ENCODE measurements at regions not wholly inside any gene's neighbourhood (a gene's known extent, or its start where the extent isn't known, plus 50 kb on each side); places are given as distances from the start of the nearest gene placed in this dataset.

DNA sequence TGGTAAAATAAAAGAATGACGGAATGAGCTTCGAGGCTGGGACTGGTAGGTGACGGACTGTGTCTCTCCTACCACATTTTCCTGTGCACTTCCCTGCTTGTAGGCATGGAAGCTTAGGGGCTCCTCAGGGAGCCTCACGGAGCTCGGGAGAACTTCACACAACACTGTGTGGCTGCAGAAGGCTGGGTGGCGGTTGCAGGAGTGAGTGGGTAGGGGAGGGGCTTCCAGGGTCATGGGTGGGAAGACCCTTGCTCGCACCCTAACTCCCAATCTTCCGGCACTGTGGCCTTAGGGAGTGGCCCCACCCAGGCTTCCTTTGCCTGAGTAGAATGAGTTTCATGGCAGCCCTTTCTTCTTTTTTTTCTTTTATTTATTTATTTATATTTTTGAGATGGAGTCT is 128.6 kb downstream of the INHBB start:
- no peak for DNase-seq (ENCODE audit: low read depth, low spot score)

DNA sequence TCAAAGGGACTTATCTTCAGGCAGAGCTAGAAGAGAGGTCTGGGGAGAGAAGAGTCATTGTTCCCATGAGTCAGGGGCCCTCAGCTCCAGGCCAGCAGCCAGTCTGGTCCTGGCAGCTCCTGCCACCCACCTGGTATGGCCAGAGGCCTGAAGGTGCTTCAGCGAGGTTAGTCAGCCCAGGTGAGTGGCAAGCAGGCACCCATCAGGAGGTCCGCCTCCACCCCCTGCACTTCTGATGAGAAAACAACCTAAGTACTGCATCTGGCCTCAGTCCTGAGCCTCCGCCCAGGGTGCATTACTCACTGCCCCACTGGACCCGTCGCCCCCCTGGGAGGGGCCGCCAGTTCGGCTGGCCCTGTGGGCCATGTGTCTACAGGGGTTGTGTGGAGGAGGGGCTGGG is 130.2 kb downstream of the INHBB start:
- DNase-seq (ENCODE audit: low read depth, low spot score) = no peak

DNA sequence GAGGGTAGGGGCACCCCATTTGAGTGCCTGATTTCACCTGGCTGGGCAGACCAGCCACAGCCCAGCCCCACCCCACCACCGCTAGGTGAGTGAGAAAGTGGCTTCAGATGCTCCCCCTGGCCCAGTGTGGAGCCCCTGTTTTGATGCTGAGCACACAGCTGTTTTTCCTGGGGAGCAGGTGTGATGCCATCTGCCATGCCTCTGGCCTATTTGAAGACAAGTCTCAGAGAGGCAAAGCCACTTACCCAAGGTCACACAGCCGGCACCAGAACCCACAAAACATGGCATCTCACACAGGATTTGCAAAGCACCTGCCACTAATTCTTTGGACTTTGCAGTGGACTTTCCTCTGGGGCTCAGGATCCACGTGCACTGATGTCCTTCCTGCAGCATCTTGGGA is 131.3 kb downstream of the INHBB start:
- DNase-seq (ENCODE audit: low read depth, low spot score) = no peak

- DNase-seq (ENCODE audit: low read depth, low spot score) = no peak
These were observed 132.0 kb downstream of the INHBB start for GRCh38 chr2:120477831-120478481.

GRCh38 chr2:120480346-120480902 is 134.5 kb downstream of the INHBB start:
- no peak for DNase-seq (ENCODE audit: low read depth, low spot score)

GRCh38 chr2:120480903-120481445 is 135.0 kb downstream of the INHBB start:
- no peak for DNase-seq (ENCODE audit: low read depth, low spot score)

- no peak for DNase-seq (ENCODE audit: low read depth, low spot score)
These were observed 135.7 kb downstream of the INHBB start for GRCh38 chr2:120481446-120482194.

GRCh38 chr2:120482334-120482733 is 136.4 kb downstream of the INHBB start:
- no peak for DNase-seq (ENCODE audit: low read depth, low spot score)

GRCh38 chr2:120483355-120483754 is 137.4 kb downstream of the INHBB start:
- no peak for DNase-seq (ENCODE audit: low read depth, low spot score)

- no peak for DNase-seq (ENCODE audit: low read depth, low spot score)
These were observed 139.2 kb downstream of the INHBB start for GRCh38 chr2:120485096-120485495.

- DNase-seq (ENCODE audit: low read depth, low spot score) = no peak
These were observed 140.5 kb downstream of the INHBB start for GRCh38 chr2:120486441-120486840.

DNA sequence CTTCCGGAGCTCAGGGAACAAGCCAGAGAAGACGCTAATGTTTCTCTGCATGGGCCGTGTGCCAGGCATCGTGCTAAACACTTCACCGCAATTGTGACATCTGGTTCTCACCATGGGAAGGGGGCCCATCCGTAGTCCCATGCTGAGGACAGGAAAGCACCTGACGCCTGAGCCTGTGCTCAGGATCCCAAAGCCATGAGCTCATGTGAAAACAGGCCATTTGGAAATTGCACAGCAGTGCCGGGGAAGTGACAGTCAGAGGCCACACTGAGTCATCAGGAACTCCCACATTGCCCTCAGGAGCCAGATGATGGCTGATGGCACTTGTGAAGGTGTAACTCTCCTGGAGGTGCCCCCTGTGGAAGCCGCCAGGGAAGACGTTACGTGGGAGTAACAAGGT is 141.0 kb downstream of the INHBB start:
- no peak for DNase-seq (ENCODE audit: low read depth, low spot score)

- DNase-seq (ENCODE audit: low read depth, low spot score) = no peak
These were observed 142.6 kb downstream of the INHBB start for GRCh38 chr2:120488531-120488930.

DNA sequence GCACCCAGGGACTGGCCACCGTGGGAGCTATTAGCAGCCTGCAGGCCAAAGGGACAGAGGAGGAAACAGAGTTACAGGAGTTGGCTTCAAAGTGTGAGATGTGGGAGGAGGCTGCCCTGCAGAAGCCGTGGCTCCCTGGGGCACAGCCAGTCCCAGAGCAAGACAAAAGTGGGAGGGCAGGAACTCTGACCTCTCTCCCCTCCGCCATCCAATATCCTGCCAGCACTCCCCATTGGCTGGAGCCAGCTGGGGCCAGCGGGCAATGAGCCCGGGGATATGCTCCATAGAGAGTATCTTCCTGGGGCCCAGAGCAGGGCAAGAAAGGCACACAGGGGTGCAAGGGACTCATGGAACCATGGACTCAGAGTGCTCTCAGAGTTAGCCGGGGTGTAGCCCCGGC is 143.1 kb downstream of the INHBB start:
- no peak for DNase-seq (ENCODE audit: low read depth, low spot score)

DNA sequence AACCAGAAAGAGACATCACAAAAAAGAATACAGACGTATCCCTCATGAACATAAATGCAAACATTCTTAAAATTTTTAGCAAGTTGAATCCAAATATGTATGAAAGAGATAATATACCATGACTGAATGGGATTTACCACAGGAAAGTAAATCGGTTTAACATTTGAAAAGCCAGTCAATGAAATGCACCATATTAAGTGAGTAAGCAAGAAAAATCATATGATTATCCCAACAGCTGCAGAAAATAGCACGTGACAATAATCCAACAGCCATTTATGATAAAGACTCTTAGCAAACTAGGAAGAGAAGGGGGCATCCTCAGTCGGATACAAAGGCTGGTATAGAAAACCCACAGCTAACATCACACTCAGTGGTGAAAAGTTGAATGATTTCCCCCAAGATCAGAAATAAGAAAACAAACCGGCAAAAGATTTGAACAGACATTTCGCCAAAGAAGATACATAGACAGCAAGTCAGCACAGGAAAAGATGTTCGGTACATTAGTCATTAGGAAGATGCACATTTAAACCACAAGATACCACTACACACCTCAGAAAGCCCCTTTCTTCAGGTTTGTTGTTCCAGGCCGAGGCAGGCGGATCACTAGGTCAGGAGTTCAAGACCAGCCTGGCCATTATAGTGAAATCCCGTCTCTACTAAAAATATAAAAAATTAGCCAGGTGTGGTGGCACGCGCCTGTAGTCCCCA is 144.3 kb downstream of the INHBB start:
- no peak for DNase-seq (ENCODE audit: low read depth, low spot score)

DNA sequence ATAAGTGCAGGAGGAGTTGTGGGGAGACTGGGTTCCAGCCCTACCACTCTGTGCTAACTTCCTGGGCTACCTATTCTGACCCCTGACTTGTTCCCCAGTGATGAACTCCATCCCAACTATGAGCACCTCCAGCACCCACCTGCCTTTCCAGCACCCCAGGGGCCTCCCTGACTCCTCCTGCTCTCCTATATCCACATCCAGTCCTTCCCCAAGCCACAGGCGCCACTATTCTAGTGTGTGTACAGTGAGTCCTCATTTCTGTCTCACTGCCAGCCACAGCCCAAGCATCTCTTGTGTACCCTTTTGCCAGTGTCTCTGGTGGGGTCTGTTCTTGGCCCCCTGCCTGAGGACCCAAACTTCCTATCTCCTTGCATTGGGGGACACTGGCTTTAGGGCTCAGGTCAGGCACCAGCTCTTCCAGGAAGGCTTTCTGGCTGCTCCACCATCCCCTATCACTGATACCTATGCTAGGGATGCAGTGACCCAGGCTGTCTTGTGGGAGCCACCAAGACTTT is 145.2 kb downstream of the INHBB start:
- DNase-seq (ENCODE audit: low read depth, low spot score) = no peak

- DNase-seq (ENCODE audit: low read depth, low spot score) = no peak
These were observed 147.3 kb downstream of the INHBB start for GRCh38 chr2:120493231-120493630.

GRCh38 chr2:120494446-120494845 is 148.5 kb downstream of the INHBB start:
- no peak for DNase-seq (ENCODE audit: low read depth, low spot score)

GRCh38 chr2:120495586-120495985 is 149.7 kb downstream of the INHBB start:
- DNase-seq (ENCODE audit: low read depth, low spot score) = no peak

DNA sequence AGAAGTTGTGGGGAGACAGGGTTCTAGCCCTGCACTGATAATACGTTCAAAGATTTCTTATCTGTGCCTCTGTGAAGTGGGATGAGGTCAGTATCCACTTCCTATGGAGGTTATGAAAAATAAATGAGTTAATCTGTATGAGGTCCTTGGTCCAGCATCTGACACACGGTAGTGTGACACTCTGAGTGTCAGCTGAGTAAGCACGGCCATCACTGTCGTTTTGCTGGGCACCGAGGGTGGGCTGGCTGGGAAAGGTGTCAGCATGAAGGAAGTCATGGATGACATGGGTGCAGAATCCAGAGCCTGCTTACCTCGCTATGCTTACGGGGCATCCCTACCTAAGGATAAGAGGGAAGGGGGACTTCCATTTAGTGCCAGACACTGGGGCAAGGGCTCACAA is 150.3 kb downstream of the INHBB start:
- DNase-seq (ENCODE audit: low read depth, low spot score) = no peak

DNA sequence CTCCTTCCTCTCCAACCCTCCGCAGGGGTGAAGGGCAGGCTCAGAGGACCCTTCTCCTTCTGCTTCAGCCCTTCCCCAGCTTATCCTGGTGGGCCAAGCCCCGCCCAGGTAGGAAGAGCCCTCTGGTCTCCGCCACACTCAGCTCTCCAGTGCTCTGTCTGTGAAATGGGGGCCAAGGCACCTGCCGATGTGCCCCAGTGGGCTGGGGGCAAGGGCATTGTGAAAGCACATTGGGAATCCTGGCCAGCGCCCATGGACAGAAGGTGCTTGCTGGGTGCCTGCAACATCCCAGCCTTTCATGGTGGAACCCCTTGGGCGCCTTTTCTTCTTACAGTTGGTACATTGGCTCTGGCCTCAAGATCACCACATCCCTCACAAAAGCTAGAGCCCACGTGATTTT is 150.8 kb downstream of the INHBB start:
- DNase-seq (ENCODE audit: low read depth, low spot score) = no peak

All from activated naive CD8-positive, alpha-beta T cell treated with anti-CD3 and anti-CD28 coated beads, Interleukin-2, amount 50 U/mL, for 16 hours (primary cell).